ENCODE measurements at regions not wholly inside any gene's neighbourhood (a gene's known extent, or its start where the extent isn't known, plus 50 kb on each side); places are given as distances from the start of the nearest gene placed in this dataset.
A peak's percentile ranks its signal among the peaks of the same experiment; 100 is the strongest.

DNA sequence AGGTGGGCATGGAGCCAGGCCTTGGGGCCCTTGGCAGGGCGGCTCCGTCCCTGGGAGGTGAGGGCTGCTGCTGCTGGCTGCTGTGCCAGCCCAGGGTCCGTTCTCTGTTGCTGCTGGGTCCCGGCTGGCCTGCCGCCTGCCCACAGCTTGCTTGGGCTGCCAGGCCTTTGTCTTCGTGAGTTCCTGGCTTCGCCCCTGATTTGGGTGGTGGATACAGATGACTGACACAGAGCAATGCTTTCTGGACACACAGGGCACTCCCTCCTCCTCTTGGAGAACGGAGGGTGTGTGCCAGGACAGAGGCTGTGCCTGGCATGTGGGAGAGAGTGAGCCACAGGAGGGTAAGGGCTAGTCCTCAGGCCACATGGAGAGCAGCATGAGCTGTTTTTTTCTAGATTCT lies 166.1 kb downstream of the MACROH2A1 start:
- DNase-seq (ENCODE audit: low read depth in 1 of 2, low spot score in 1 of 2) (no peak), ATAC-seq (no peak), FAIRE-seq (no peak)
- H3K9me3 ChIP-seq, result no peaks in the 10 kb centered on the region
- H3K4me1 ChIP-seq, result peaks cover 21% of the 10 kb centered on the region
- TF ChIP-seq BHLHE40 (IDR thresholded peaks at IDR 0.05; ENCODE audit: low read depth, low read length), result no peak
- TF ChIP-seq SREBF2 (IDR thresholded peaks at IDR 0.05), result no peak
- TF ChIP-seq ESRRA (IDR thresholded peaks at IDR 0.05; ENCODE audit: borderline replicate concordance, low read length), result no peak
- no peak for TF ChIP-seq TFCP2L1 (CRISPR knock-in tag; IDR thresholded peaks at IDR 0.05)
- TF ChIP-seq CHD4 (IDR thresholded peaks at IDR 0.05; ENCODE audit: borderline replicate concordance), result no peak
- TF ChIP-seq HOXB13 (CRISPR knock-in tag; IDR thresholded peaks at IDR 0.05; ENCODE audit: low read depth), result no peak
- no peak for TF ChIP-seq CBX8 (IDR thresholded peaks at IDR 0.05)
- no peak for TF ChIP-seq MAFK (IDR thresholded peaks at IDR 0.05; ENCODE audit: partially characterized antibody)
- no peak for TF ChIP-seq JUNB (IDR thresholded peaks at IDR 0.05)
- no peak for TF ChIP-seq POLR2A (IDR thresholded peaks at IDR 0.05; ENCODE audit: low read length)
- H3K27ac ChIP-seq, result peak overlapping the region in 1 of 2 experiments; percentile 34; a peak in 3 of 6 replicates
- ChIA-PET POLR2A (no interaction called here), CTCF (interaction anchor here (0.7 to 2.1 kb wide), 2 partner anchors 12 to 220 kb away, joined by 3 to 8 read pairs; no protein-coding TSS in a partner anchor)
- no peak overlapping the region for H3K4me3 ChIP-seq
- 91% methylated on average over 8 of the region's 8 CpGs for WGBS (ENCODE audit: missing lambda C conversion rate)
- H3K4me2 ChIP-seq, result no peak overlapping the region

GRCh38 chr5:135231289-135231688 lies 167.7 kb downstream of the MACROH2A1 start:
- H3K9me3 ChIP-seq, result no peaks in the 10 kb centered on the region
- H3K27ac ChIP-seq, result peak overlapping the region; percentile 53 to 81; a peak in 3 of 6 replicates
- 87% methylated on average over 2 of the region's 2 CpGs for WGBS (ENCODE audit: missing lambda C conversion rate)
- DNase-seq (ENCODE audit: low read depth in 1 of 2, low spot score in 1 of 2) (no peak), FAIRE-seq (no peak), ATAC-seq (peak in 1 of 2 experiments; percentile 21; a peak in 1 of 6 replicates)
- CTCF ChIA-PET, result interaction anchor here (0.9 to 1.2 kb wide), 2 partner anchors 19 to 25 kb away, joined by 3 read pairs; no protein-coding TSS in a partner anchor
- POLR2A ChIA-PET, result no interaction called here
- H3K4me2 ChIP-seq, result no peak overlapping the region
- TF ChIP-seq SMC3 (IDR thresholded peaks at IDR 0.05), result no peak
- TF ChIP-seq HDAC2 (IDR thresholded peaks at IDR 0.05), result no peak
- TF ChIP-seq BHLHE40 (IDR thresholded peaks at IDR 0.05; ENCODE audit: low read depth, low read length), result no peak
- no peak for TF ChIP-seq EP300 (IDR thresholded peaks at IDR 0.05)
- no peak for TF ChIP-seq FOSL2 (IDR thresholded peaks at IDR 0.05)
- TF ChIP-seq FOSL2 (CRISPR knock-in tag; IDR thresholded peaks at IDR 0.05), result no peak
- no peak for TF ChIP-seq HOXA7 (CRISPR knock-in tag; IDR thresholded peaks at IDR 0.05)
- no peak for TF ChIP-seq ZNF302 (CRISPR knock-in tag; IDR thresholded peaks at IDR 0.05)
- peaks cover 21% of the 10 kb centered on the region for H3K4me1 ChIP-seq
- no peak overlapping the region for H3K4me3 ChIP-seq

DNA sequence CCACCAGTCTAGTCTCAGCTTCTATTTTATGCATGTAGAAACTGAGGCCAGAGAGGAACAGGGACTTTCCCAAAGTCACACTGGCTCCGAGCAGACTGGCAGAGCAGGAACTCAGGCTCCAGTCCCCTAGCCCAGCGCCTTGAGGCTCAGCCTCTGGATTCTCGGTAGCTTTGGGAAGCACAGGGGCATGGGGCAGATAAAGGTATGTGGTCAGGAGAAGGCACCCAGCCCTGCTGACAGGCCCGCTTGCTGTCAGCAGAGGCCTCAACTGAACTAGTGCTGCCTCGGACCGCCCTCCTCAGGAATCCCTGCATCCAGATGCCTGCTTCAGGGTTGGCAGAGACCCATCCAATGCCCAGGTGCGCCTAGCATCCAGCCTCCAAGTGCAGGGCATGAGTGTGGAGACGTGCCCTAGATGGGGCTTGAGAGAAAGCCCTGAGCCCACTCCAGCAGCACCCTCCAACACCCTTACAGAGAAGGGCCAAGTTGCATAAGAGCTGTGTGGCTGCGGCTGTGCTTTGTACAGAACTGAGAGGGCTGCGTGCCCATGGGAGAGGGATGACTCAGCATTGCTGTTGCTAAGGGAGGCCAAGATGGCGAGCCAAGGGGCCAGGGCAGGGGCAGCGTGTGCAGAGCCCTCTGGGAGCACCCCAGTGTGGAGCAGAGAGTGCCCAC lies 168.6 kb downstream of the MACROH2A1 start:
- WGBS (ENCODE audit: missing lambda C conversion rate), result 81% methylated on average over 12 of the region's 12 CpGs
- Histone ChIP-seq H3K4me3 (no peak overlapping the region), H3K4me2 (0 out of 3 replicates have a peak overlapping the region, but pooled peaks have one; percentile 17), H3K4me1 (peaks cover 21% of the 10 kb centered on the region), H3K27ac (peak overlapping the region; percentile 53 to 81), H3K9me3 (no peaks in the 10 kb centered on the region)
- TF ChIP-seq HEYL (CRISPR knock-in tag; IDR thresholded peaks at IDR 0.05), result no peak
- no peak for TF ChIP-seq HOXA7 (CRISPR knock-in tag; IDR thresholded peaks at IDR 0.05)
- peak; percentile 65 for TF ChIP-seq NFE2L2 (conservative IDR thresholded peaks at IDR 0.05; ENCODE audit: low read length)
- peak; percentile 79 for TF ChIP-seq MAFK (IDR thresholded peaks at IDR 0.05; ENCODE audit: partially characterized antibody)
- no peak for TF ChIP-seq NPAS2 (CRISPR knock-in tag; IDR thresholded peaks at IDR 0.05; ENCODE audit: borderline replicate concordance)
- peak in 1 of 2 experiments; percentile 36; a peak in 2 of 6 replicates for ATAC-seq
- ChIA-PET CTCF (interaction anchor here (1.0 to 2.4 kb wide), 6 partner anchors 11 to 103 kb away, joined by 3 to 8 read pairs (median 4); no protein-coding TSS in a partner anchor), POLR2A (no interaction called here)
- no peak for DNase-seq (ENCODE audit: low read depth in 1 of 2, low spot score in 1 of 2)
- no peak for FAIRE-seq

- Histone ChIP-seq H3K27ac (peak overlapping the region; percentile 53 to 81; a peak in 4 of 6 replicates), H3K9me3 (no peaks in the 10 kb centered on the region), H3K4me2 (0 out of 3 replicates have a peak overlapping the region, but pooled peaks have one; percentile 17), H3K4me1 (peaks cover 21% of the 10 kb centered on the region), H3K4me3 (no peak overlapping the region)
- 54% methylated on average over 4 of the region's 4 CpGs for WGBS (ENCODE audit: missing lambda C conversion rate)
- no peak for FAIRE-seq
- ATAC-seq, result no peak; a peak in 1 of 6 replicates
- peak in 1 of 2 experiments; percentile 26 for DNase-seq (ENCODE audit: low read depth in 1 of 2, low spot score in 1 of 2)
- POLR2A ChIA-PET, result no interaction called here
- CTCF ChIA-PET, result interaction anchor here (1.0 to 2.4 kb wide), 6 partner anchors 12 to 103 kb away, joined by 3 to 8 read pairs (median 4); no protein-coding TSS in a partner anchor
- TF ChIP-seq HEYL (CRISPR knock-in tag; IDR thresholded peaks at IDR 0.05) (no peak), CHD2 (IDR thresholded peaks at IDR 0.05; ENCODE audit: low read length, partially characterized antibody) (no peak), GATA3 (IDR thresholded peaks at IDR 0.05; ENCODE audit: borderline replicate concordance) (no peak), RARB (CRISPR knock-in tag; IDR thresholded peaks at IDR 0.05) (no peak), PHF8 (IDR thresholded peaks at IDR 0.05; ENCODE audit: borderline replicate concordance, low read depth) (no peak), ZNF302 (CRISPR knock-in tag; IDR thresholded peaks at IDR 0.05) (no peak), HOXB13 (CRISPR knock-in tag; IDR thresholded peaks at IDR 0.05; ENCODE audit: low read depth) (no peak), KDM5A (IDR thresholded peaks at IDR 0.05) (no peak), FOSB (CRISPR knock-in tag; IDR thresholded peaks at IDR 0.05) (no peak), REST (IDR thresholded peaks at IDR 0.05) (no peak), HOXB5 (CRISPR knock-in tag; IDR thresholded peaks at IDR 0.05) (no peak)
- TF ChIP-seq, protein P1, sequence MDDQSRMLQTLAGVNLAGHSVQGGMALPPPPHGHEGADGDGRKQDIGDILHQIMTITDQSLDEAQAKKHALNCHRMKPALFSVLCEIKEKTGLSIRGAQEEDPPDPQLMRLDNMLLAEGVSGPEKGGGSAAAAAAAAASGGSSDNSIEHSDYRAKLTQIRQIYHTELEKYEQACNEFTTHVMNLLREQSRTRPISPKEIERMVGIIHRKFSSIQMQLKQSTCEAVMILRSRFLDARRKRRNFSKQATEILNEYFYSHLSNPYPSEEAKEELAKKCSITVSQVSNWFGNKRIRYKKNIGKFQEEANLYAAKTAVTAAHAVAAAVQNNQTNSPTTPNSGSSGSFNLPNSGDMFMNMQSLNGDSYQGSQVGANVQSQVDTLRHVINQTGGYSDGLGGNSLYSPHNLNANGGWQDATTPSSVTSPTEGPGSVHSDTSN (IDR thresholded peaks at IDR 0.05), result no peak
Measured at GRCh38 chr5:135229679-135230132, 169.3 kb downstream of the MACROH2A1 start.

Measured in A549 (cell line).